D721Med (cell line): ENCODE measurements at regions not wholly inside any gene's neighbourhood (a gene's known extent, or its start where the extent isn't known, plus 50 kb on each side); places are given as distances from the start of the nearest gene placed in this dataset.
"Not testable (repeated sequence)": the region's sequence is repeated elsewhere in the genome, so short reads cannot be mapped to it uniquely, and the experiment has no call there.

Source experiments
- DNase-seq: peaks from one replicate; pipeline ENCODE4 v3.0.0; 2011; ENCODE audit warnings: low spot score; ENCODE audit not compliant: insufficient read length
- FAIRE-seq: peaks from 2 replicates; lab custom pipeline; 2011; peaks lifted over from hg19 to GRCh38; lab: Jason Lieb, UNC
- TF ChIP-seq, protein P1 (sequence below): IDR thresholded peaks from 2 replicates; pipeline ENCODE4 v1.5.1; 2012; ENCODE audit warnings: mild to moderate bottlenecking, control low read depth; ENCODE audit not compliant: insufficient read depth; ENCODE audit errors: missing control alignments

DNA sequence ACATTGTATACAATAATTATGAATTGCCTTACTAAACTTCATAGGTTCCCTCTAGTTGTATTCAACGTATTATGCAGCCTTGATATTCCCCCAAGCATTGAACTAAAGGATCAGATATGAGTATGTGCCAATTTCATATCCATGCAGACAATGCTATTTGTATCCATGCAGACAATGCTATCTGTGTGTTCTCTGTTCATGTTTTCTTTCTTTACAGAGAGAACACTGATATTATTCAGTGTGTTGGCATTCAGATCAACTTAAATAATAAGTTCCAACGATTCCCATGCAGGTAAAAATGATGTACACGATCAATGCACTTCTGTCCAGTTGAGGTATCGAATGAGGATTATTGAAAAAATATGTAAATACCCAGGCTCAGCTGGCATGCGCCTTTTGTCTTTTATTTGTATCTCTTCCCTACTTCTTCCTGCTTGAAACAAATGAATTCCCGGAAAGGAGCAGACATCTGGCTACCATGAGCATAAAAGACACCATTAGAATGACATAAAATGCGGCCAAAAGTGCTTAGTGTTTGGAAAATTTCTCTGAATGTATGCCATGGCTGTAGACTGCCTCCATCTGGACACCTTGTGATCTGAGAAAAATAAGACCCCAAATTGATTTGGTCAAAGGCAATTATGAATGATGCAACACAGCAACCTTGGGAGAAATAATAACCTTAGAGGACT is 731.5 kb downstream of the SLITRK1 start:
- TF ChIP-seq, protein P1, sequence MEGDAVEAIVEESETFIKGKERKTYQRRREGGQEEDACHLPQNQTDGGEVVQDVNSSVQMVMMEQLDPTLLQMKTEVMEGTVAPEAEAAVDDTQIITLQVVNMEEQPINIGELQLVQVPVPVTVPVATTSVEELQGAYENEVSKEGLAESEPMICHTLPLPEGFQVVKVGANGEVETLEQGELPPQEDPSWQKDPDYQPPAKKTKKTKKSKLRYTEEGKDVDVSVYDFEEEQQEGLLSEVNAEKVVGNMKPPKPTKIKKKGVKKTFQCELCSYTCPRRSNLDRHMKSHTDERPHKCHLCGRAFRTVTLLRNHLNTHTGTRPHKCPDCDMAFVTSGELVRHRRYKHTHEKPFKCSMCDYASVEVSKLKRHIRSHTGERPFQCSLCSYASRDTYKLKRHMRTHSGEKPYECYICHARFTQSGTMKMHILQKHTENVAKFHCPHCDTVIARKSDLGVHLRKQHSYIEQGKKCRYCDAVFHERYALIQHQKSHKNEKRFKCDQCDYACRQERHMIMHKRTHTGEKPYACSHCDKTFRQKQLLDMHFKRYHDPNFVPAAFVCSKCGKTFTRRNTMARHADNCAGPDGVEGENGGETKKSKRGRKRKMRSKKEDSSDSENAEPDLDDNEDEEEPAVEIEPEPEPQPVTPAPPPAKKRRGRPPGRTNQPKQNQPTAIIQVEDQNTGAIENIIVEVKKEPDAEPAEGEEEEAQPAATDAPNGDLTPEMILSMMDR = no peak
- DNase-seq (no peak), FAIRE-seq (no peak)

DNA sequence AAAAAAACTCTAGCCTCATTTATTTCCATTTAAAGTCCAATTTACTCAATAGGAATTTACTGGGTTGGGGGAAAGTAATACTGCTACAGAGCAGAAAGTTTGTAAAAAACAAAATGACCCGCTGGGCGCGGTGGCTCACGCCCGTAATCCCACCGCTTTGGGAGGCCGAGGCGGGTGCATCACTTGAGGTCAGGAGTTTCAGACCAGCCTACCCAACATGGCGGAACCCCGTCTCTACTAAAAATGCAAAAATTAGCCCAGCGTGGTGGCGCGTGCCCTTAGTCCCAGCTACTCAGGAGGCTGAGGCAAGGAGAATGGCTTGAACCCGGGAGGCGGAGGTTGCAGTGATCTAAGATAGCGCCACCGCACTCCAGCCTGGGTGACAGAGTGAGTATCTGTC is 745.6 kb downstream of the SLITRK1 start:
- FAIRE-seq (no peak), DNase-seq (no peak)
- TF ChIP-seq, protein P1 = no peak

DNA sequence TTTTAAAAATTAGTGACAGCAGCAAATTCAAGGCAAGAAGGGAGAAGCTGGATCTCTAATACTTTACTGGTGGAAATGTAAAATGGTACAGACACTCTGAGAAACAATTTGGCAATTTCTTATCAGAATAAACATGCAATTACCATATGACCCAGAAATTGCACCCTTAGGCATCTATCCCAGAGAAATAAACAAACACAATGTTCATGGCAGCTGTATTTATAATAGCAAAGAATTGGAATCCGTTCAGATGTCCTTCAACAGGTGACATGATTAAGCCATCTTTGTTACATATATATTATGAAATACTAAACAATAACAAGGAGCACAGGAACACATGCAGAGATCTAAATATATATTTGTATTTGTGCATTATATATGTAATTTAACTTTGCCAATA is 756.5 kb downstream of the SLITRK1 start:
- DNase-seq (no peak), FAIRE-seq (no peak)
- TF ChIP-seq, protein P1 = no peak

DNA sequence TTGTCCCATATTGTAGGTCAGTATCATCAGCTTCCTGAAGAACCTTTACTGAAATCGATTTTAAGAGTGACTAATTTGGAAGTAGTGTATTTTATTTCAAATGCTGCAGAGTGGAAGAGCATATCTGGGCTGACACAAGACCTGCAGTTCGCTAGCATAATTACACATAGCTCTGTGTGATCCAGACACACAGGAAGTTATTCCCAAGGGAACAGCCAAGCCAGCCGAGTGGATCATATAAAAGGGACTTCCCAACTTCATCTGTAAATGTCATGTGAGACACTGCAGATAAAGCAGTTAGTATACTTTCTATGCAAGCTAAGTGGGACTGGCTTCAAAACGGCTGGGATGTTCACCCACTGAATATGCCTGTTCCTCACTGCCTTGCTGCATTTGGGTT is 760.4 kb downstream of the SLITRK1 start:
- TF ChIP-seq, protein P1 = no peak
- DNase-seq (no peak), FAIRE-seq (no peak)

DNA sequence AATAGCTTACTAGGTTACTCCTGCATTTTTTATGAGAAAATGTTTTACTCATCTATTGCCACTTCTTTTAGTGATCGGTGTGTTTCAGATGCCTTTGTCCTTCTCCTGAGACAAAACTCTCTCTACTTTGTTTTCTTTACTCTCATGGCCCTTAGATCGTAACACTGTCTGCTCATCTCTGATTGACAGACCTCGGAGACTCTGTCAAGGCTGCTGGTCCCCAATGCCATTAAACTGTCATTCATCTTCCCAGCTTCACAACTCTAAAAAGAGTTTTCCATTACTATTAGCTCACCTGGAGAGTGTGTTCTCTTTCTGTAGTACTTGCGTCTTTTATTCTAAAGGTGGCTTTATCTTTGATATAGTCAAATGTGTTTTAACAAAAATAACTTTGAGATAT is 765.2 kb downstream of the SLITRK1 start:
- TF ChIP-seq, protein P1 = no peak
- FAIRE-seq (no peak), DNase-seq (no peak)

DNA sequence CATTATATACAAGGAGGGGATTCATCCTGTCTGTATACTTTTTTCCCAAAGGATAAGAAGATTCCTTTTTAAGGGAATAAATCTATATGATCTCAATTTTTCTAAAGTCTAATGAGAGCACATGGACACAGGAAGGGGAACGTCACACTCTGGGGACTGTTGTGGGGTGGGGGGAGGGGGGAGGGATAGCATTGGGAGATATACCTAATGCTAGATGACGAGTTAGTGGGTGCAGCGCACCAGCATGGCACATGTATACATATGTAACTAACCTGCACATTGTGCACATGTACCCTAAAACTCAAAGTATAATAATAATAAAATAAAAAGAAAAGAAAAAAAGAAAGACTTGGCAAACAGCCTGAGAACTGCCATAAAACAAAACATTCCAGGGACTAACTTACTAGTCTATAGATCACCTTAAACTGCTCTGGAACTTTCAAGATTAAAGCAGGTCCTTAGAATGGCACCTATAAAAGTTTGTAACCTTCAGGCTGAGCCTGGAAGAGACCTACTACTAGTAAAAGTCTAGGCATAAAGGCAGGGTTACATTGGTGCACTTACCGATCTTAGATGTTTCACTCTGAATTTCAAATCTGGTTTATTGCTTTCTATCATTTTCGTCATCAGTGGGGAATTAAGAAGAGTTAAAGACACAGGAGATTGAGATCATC is 780.6 kb downstream of the SLITRK1 start:
- not testable (repeated sequence) for FAIRE-seq, DNase-seq

DNA sequence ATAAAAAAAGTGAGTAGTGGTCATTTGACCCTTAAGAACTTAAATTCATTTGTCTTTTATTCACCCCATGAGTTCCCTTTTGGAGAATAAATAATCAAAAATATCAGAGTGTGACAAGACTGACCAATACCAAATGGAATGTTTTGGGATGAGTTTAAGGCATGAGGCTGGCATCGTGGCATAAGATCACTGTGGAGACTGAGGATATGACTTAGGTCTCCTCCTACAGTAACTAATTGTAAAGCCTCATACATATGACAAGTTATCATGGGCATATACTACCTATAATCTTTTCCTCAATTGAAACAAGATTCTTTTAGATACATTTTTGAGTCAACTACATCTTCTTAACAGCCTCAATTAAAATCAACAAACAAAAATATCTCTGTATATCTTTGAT is 782.0 kb downstream of the SLITRK1 start:
- peak; percentile 68 for FAIRE-seq
- TF ChIP-seq, protein P1 = no peak

More for the DNA sequence above, 782.0 kb downstream of the SLITRK1 start:
- no peak for DNase-seq
